SK-N-SH (cell line): ENCODE measurements at regions not wholly inside any gene's neighbourhood (a gene's known extent, or its start where the extent isn't known, plus 50 kb on each side); places are given as distances from the start of the nearest gene placed in this dataset.
"Not testable (repeated sequence)": the region's sequence is repeated elsewhere in the genome, so short reads cannot be mapped to it uniquely, and the experiment has no call there.

Experiments used
- CTCF ChIP-seq: fragments of 200-600 bp; sonication (generic); IDR thresholded peaks from 2 replicates; pipeline ENCODE4 v1.6.1; 2017; ENCODE audit warnings: antibody characterized with exemption, mild to moderate bottlenecking, moderate library complexity
- FOSL2 ChIP-seq: IDR thresholded peaks from 2 replicates; pipeline ENCODE4 v1.4.0; 2012; ENCODE audit warnings: low read depth, mild to moderate bottlenecking, moderate library complexity, borderline replicate concordance
- FOXM1 ChIP-seq: IDR thresholded peaks from 2 replicates; pipeline ENCODE4 v1.4.0; 2012; ENCODE audit warnings: low read depth, mild to moderate bottlenecking
- GABPA ChIP-seq: IDR thresholded peaks from 2 replicates; pipeline ENCODE4 v1.4.0; 2012; ENCODE audit warnings: low read depth, mild to moderate bottlenecking
- IRF3 ChIP-seq: fragments of 150-350 bp; IDR thresholded peaks from 2 replicates; pipeline ENCODE4 v1.6.1; 2016; ENCODE audit warnings: mild to moderate bottlenecking, low read depth, low read length
- MAX ChIP-seq: IDR thresholded peaks from 2 replicates; pipeline ENCODE4 v1.4.0; 2012; ENCODE audit warnings: low read depth
- MEF2A ChIP-seq: IDR thresholded peaks from 2 replicates; pipeline ENCODE4 v1.4.0; 2012; ENCODE audit warnings: low read depth, borderline replicate concordance
- MXI1 ChIP-seq: IDR thresholded peaks from 2 replicates; pipeline ENCODE4 v1.6.1; 2012; ENCODE audit warnings: mild to moderate bottlenecking, low read depth, low read length, improper control_type of control experiment
- NFIC ChIP-seq: IDR thresholded peaks from 2 replicates; pipeline ENCODE4 v1.4.0; 2012; ENCODE audit warnings: borderline replicate concordance
- POLR2AphosphoS5 ChIP-seq: IDR thresholded peaks from 2 replicates; pipeline ENCODE4 v1.6.1; 2012; ENCODE audit warnings: low read depth, low read length
- RXRA ChIP-seq: IDR thresholded peaks from 2 replicates; pipeline ENCODE4 v1.4.0; 2012; ENCODE audit warnings: low read depth, mild to moderate bottlenecking, borderline replicate concordance
- TF ChIP-seq, protein P1 (sequence below): IDR thresholded peaks from 2 replicates; pipeline ENCODE4 v1.6.1; 2012; ENCODE audit warnings: mild to moderate bottlenecking, low read depth, low read length, moderate library complexity

DNA sequence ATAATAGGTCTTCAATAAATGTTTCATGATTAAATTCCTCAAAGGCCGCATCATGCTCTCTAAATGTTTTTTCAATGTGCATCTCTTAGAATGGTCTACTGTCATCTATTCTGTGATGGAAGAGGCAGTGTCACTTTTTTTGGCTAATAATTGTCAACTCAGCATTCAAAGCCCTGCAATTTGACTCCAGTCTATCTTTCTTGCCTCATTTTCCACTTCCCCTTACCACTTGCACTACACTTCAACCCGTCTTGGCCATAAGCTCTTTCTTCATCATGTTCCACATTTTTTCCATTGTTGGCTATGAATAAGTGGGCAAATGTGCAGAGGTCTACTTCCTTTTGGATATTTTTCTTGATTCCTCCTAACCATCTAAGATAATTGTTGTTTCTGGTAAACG is 59.2 kb upstream of the POMZP3 start:
- TF ChIP-seq MAX, MXI1, POLR2AphosphoS5, CTCF, NFIC, FOXM1, GABPA, RXRA, FOSL2, MEF2A, IRF3: not testable (repeated sequence)
- TF ChIP-seq, protein P1, sequence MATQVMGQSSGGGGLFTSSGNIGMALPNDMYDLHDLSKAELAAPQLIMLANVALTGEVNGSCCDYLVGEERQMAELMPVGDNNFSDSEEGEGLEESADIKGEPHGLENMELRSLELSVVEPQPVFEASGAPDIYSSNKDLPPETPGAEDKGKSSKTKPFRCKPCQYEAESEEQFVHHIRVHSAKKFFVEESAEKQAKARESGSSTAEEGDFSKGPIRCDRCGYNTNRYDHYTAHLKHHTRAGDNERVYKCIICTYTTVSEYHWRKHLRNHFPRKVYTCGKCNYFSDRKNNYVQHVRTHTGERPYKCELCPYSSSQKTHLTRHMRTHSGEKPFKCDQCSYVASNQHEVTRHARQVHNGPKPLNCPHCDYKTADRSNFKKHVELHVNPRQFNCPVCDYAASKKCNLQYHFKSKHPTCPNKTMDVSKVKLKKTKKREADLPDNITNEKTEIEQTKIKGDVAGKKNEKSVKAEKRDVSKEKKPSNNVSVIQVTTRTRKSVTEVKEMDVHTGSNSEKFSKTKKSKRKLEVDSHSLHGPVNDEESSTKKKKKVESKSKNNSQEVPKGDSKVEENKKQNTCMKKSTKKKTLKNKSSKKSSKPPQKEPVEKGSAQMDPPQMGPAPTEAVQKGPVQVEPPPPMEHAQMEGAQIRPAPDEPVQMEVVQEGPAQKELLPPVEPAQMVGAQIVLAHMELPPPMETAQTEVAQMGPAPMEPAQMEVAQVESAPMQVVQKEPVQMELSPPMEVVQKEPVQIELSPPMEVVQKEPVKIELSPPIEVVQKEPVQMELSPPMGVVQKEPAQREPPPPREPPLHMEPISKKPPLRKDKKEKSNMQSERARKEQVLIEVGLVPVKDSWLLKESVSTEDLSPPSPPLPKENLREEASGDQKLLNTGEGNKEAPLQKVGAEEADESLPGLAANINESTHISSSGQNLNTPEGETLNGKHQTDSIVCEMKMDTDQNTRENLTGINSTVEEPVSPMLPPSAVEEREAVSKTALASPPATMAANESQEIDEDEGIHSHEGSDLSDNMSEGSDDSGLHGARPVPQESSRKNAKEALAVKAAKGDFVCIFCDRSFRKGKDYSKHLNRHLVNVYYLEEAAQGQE = not testable (repeated sequence)
